Neutrophil (primary cell): ENCODE measurements at regions not wholly inside any gene's neighbourhood (a gene's known extent, or its start where the extent isn't known, plus 50 kb on each side); places are given as distances from the start of the nearest gene placed in this dataset.

Experiments used
- H3K27ac ChIP-seq: fragments of 200-600 bp; sonication (generic); 2 replicates; pipeline ENCODE4 v1.5.1; 2016; ENCODE audit warnings: mild to moderate bottlenecking, moderate library complexity
- H3K27me3 ChIP-seq: fragments of 200-600 bp; sonication (generic); 2 replicates; pipeline ENCODE4 v1.6.0; 2016; ENCODE audit warnings: mild to moderate bottlenecking
- H3K36me3 ChIP-seq: fragments of 200-600 bp; sonication (generic); 2 replicates; pipeline ENCODE4 v1.5.1; 2017
- H3K4me1 ChIP-seq, 2 experiments: fragments of 200-600 bp in 1 of 2; sonication (generic) in 1 of 2; 1 replicate in 1 of 2; 2 replicates in 1 of 2; pipeline versions ENCODE4 v1.5.1 to v1.6.1; 2013 to 2016; ENCODE audit warnings: low read depth in 1 of 2, low read length in 1 of 2, mild to moderate bottlenecking in 1 of 2, moderate library complexity in 1 of 2; ENCODE audit not compliant: control insufficient read depth in 1 of 2, insufficient read depth in 1 of 2
- H3K4me3 ChIP-seq, 2 experiments: fragments of 200-600 bp in 1 of 2; sonication (generic) in 1 of 2; 1 replicate in 1 of 2; 2 replicates in 1 of 2; pipeline ENCODE4 v1.5.1; 2013 to 2016; ENCODE audit warnings: low read depth in 1 of 2, low read length in 1 of 2, mild to moderate bottlenecking in 1 of 2, moderate library complexity in 1 of 2
- H3K9me3 ChIP-seq: fragments of 200-600 bp; sonication (generic); 2 replicates; pipeline ENCODE4 v1.5.1; 2016
- TF ChIP-seq, protein P1 (sequence below): fragments of 200-600 bp; sonication (generic); IDR thresholded peaks from 2 replicates; pipeline ENCODE4 v1.5.1; 2016; ENCODE audit warnings: antibody characterized with exemption

DNA sequence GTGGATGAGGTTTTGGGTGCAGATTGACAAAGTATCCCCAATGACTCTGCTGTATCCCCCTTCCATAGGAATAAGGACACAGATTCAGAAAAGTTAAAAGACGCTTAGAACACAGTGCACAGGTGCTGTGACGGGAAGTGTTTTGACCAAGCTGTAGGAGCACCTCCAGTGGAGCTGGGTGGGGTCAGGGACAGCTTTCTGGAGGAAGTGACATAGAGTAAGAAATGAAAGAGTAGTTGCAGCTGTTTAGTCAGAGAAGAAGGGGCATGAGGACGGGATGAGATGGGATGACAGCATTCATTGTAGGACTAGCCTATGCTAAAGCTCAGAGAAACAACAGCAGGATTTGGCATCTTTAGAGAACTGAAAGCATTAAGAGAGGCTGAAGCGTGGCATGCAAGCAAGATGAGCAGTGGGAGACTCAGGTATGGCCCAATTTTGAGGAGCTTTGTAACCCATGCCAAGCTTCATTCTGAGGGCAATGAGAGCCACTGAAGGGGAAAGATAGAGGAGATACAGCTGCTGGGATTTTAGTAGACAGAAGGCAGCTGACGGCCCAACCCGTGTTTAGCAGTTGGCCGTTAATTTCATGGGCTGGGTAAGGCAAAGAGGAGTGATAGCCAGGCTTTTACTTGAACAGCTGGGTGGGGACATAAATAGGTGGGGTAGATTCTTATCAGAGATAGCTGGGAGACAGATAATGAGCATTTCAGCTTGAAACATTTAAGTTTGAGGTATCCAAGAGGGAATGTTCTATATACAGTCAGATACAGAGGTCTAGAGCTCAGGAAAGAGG is 131.8 kb upstream of the KRAS start:
- Histone ChIP-seq H3K27ac (no peak overlapping the region), H3K4me3 (no peak overlapping the region), H3K4me1 (peaks cover 19 to 23% of the 10 kb centered on the region in 2 experiments), H3K9me3 (no peaks in the 10 kb centered on the region), H3K27me3 (no peaks in the 10 kb centered on the region), H3K36me3 (no peaks in the 10 kb centered on the region)
- TF ChIP-seq, protein P1, sequence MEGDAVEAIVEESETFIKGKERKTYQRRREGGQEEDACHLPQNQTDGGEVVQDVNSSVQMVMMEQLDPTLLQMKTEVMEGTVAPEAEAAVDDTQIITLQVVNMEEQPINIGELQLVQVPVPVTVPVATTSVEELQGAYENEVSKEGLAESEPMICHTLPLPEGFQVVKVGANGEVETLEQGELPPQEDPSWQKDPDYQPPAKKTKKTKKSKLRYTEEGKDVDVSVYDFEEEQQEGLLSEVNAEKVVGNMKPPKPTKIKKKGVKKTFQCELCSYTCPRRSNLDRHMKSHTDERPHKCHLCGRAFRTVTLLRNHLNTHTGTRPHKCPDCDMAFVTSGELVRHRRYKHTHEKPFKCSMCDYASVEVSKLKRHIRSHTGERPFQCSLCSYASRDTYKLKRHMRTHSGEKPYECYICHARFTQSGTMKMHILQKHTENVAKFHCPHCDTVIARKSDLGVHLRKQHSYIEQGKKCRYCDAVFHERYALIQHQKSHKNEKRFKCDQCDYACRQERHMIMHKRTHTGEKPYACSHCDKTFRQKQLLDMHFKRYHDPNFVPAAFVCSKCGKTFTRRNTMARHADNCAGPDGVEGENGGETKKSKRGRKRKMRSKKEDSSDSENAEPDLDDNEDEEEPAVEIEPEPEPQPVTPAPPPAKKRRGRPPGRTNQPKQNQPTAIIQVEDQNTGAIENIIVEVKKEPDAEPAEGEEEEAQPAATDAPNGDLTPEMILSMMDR: no peak

DNA sequence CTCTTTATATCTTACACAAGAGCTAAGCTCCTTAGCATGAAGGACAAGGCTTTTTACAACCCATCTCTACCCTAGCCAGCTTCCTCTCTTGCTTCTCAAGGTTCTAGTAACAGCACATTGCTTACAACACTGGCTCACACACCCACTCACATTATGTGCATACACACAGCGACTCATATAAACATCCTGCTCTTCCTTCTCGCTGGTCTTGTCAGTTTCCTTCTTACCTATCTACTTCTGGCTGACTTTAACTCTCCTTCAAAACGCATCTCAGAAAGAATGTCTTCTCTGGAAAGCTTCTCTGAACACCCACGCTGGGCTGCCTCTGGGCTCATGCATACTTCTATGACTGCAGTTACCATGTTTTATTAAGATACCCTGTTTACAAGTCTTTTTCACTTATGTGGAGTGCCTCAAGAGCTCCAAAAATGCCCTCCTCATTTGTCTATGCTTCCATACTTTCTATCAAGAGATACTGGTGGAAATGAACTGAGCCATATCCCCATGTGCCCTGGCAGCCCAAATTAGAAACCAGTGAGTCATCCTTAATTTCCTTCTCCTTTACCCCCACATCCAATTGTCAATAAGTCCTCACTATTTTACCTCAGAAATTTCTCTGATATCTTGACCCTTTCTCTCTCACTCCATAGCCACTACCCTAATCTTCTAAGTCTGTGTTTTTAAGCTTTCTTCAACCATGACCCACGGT is 126.9 kb upstream of the KRAS start:
- Histone ChIP-seq H3K27me3 (no peaks in the 10 kb centered on the region), H3K27ac (no peak overlapping the region), H3K4me1 (no peaks in the 10 kb centered on the region), H3K4me3 (no peak overlapping the region), H3K9me3 (no peaks in the 10 kb centered on the region), H3K36me3 (no peaks in the 10 kb centered on the region)
- TF ChIP-seq, protein P1: no peak

DNA sequence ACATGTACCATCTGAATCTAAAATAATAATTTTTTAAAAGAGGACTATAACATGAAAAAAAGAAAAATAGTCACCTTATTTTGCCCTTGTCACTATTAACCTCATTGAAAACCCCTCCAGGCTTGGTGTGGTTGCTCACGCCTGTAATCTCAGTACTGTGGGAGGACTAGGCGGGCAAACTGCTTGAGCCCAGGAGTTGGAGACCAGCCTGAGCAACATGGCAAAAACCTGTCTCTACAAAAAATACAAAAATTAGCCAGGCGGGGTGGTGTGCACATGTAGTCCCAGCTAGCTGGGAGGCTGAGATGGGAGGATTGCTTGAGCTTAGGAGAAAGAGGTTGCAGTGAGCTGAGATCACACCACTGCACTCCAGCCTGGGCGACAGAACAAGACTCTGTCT is 126.3 kb upstream of the KRAS start:
- no peaks in the 10 kb centered on the region for H3K4me1 ChIP-seq
- H3K27ac ChIP-seq: no peak overlapping the region
- H3K9me3 ChIP-seq: no peaks in the 10 kb centered on the region

DNA sequence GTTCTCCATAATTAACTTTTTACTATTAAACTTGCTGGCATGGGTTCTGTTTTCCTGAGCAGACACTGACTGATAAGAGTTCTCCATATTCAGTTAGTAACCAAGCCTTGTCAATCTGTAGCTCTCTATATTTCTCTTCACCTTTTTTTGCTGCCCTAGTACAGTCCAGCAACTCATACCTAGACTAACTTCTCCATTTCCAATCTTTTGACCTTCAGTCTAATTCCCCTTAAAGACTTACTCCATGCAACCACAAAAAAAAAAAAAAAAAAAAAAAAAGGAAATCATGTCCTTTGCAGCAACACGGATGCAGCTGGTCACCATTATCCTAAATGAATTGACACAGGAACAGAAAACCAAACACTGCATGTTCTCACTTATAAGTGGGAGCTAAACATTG is 125.7 kb upstream of the KRAS start:
- Histone ChIP-seq H3K4me1 (no peaks in the 10 kb centered on the region), H3K36me3 (no peaks in the 10 kb centered on the region), H3K27me3 (no peaks in the 10 kb centered on the region), H3K4me3 (no peak overlapping the region), H3K9me3 (no peaks in the 10 kb centered on the region), H3K27ac (no peak overlapping the region)
- TF ChIP-seq, protein P1: no peak

More for the DNA sequence above, 126.3 kb upstream of the KRAS start:
- TF ChIP-seq, protein P1: no peak
- no peaks in the 10 kb centered on the region for H3K27me3 ChIP-seq
- no peaks in the 10 kb centered on the region for H3K36me3 ChIP-seq
- no peak overlapping the region for H3K4me3 ChIP-seq

DNA sequence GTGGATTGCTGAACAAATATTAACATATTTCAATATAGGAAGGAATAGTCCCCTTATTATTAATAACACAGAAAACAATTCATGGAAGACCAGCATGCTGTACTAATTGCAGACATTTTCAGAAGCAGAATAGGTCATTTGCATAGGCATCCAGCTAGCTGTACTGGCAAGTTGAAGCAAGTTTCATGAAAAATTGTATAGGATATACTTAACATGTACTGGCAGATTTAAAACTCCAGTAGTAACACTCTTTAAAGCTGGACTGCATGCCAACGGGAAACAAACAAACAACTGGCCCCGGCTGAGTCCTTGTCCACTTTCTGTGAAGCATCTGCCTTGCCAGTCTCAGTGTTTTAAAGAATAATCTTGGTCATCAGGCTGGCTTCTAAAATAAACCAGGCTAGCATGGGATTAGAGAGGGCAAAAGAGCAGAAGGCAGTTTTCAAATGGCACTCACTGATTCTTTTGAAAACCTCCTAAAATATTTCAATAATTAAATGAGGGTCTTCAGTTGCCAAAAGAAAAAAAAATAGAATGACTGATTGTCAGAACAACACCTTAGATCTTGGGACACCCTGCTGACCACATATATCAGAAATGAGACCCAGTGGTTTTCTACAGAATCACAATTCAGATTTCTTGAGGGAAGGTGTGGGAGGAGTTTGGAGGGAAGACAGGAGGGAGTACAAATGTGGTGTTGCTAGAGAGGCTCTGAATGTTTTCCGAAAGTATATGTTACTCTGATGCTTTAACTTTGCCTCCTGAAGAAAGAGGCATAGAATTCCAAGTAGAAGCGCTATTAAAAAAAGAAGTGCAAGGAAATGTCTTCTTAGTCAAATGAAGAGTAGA is 122.5 kb upstream of the KRAS start:
- no peak overlapping the region for H3K27ac ChIP-seq

More for the DNA sequence above, 122.5 kb upstream of the KRAS start:
- Histone ChIP-seq H3K4me1 (no peaks in the 10 kb centered on the region), H3K9me3 (no peaks in the 10 kb centered on the region), H3K4me3 (no peak overlapping the region), H3K27me3 (no peaks in the 10 kb centered on the region), H3K36me3 (no peaks in the 10 kb centered on the region)
- TF ChIP-seq, protein P1: no peak
